CD4-positive, alpha-beta T cell treated with Interleukin-15 for 4 hours (primary cell): ENCODE measurements at regions not wholly inside any gene's neighbourhood (a gene's known extent, or its start where the extent isn't known, plus 50 kb on each side); places are given as distances from the start of the nearest gene placed in this dataset.

Experiments used
- DNase-seq: peaks from one replicate; pipeline ENCODE4 v3.0.0-alpha.2; 2020; ENCODE audit warnings: low spot score

DNA sequence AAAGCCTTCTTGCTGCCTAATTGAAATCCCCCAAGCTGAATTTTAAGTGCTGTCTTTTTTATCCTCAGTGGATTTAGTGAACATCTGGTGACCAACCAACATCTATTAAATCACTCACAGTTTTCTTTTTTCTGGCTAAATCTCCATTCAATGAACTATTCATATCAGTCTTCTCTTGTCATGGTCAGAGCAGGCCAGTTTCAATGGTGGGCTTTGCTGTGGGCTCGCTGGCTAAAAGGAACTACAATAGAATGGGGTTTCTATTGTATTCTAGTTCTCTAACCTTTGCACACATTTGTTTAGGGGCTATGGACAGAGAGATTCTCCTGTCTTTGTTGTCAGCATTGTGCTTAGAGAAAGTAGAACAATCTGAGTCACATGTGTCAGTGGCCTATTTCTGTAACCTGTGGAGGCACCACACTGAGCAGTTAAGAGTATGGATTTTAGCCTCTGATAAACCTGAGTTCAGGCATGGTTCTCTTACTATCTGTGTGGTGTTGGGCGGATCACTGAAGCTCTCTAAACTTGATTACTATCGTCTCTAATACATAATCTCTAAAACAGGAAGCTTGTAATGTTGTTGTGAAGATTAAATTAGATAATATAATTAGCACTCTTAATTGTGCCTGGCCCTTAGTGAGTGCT, 94.2 kb upstream of the CADM1 start:
- no peak for DNase-seq

DNA sequence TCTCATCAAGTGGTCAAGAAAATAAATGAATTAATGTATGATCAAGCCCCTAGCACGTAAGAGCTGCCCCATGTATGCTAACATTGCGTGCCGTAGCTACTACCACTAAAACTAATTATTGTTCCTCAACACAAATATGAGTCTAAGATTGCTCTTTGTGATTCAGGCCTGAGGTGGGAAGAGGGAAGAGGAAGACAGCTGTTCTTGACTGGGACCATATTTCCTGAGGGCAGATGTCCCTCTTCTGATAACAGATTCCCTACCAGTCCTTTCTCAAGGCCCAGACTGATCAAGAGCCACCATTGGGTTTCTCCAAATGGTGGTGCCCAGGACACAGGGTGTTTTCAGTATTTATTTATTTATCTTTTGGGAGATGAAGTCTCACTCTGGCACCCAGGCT, 87.2 kb upstream of the CADM1 start:
- no peak for DNase-seq

DNA sequence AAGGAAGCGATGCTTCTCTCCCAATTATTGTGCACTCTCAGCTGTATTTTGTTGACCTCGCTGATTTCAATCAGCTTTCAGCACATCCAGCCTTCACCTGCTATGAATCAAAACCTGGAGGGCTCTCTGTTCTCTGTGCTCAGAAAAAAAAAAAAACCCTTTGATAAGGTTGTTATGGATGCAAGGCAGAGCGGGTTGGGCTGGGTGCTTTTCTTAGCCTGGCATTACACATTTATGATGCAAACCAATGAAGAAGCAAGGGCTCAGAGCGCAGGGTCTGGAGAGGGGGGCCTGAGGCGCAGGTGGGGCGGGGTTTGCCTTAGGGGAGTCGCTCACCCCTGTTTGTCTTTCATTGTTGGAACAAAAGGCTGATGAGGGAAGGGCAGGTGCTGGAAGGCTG, 86.0 kb upstream of the CADM1 start:
- DNase-seq, result no peak

DNA sequence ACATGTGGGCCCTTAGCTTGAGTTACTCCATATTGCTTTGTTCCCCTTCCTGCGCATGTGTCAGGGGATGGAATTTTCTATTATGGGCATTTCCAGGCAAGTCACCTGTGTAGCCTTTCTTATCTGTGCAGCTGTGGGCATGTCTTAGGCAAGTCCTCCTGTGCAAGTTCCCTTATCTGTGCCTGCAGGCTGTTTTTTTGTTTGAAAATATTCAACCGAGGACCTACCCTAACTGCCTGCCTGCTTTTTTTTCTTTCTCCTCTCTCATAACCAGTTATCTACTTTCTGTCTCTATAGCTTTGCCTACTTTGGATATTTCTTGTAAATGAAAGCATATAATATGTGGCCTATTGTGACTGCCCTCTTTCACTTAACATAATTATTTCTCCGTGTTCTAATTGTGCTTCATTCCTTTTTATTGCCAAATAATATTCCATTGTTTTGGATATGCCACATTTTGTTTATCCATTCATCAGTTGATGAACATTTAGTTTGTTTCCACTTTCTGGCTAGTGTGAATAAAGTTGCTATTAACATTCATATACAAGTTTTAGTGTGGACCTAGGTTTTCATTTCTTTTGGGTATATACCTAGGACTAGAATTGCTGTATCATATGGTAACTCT, 83.6 kb upstream of the CADM1 start:
- no peak for DNase-seq

DNA sequence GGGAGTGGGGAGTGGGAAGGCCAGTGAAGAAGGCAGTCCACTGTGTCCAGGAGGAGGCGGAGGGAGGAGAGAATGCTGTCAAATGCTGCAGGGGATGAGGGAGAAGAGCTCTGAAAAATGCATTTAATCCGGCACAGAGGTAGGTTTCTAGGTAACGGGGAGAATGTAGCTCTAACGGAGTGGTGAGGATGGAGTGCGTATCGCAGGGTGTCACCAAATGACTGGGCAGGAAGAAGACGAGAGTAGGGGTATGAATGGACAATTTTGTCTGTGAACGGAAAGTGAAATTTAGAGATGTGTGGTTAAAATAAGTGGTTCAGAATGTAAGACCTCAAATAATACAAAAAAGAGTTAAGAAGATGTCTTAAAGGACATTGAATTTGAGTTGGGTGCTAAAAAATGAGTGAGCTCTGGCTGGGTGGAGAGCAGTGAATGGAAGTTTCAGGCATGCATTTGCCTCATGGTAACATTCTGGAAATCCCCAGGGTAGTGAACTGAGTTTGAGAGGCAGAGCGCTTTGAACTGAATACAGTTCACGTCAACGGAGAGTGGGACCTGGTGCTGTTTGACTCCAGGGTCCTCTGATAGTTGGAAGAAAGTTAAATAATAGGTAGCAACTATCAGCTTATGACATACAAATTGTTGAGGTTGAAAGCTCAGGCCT, 81.3 kb upstream of the CADM1 start:
- DNase-seq, result no peak

DNA sequence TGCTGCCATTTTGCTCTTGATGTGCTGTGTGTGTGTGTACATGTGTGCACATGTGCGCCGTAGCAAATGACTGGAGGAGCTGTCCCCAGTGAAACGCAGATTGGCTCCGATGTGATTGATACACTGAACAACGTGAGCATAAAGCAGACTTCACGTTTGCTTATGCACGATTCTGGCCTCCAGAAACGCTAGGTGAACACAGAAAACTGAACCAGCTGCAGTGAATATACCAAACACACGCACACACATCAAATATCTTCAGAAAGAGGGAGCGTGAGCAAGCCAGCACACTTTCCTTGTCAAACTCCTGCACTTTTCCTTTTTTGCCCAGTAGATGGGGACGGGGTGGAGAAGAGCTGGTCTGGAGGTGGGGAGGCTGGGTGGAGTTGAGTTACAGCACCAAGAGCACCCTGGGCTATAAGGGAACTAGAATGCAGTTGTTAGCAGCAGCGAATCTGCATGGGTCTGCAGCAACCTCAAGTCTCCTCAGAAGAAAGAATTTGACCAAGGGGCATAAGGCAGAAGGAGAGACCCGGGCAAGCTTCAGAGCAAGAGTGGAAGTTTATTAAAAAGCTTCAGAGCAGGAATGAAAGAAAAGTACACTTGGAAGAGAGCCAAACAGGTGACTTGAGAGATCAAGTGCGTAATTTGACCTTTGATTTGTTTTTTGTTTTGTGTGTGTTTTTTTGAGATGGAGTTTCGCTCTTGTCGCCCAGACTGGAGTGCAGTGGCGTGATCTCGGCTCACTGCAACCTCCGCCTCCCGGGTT, 77.8 kb upstream of the CADM1 start:
- DNase-seq, result no peak

DNA sequence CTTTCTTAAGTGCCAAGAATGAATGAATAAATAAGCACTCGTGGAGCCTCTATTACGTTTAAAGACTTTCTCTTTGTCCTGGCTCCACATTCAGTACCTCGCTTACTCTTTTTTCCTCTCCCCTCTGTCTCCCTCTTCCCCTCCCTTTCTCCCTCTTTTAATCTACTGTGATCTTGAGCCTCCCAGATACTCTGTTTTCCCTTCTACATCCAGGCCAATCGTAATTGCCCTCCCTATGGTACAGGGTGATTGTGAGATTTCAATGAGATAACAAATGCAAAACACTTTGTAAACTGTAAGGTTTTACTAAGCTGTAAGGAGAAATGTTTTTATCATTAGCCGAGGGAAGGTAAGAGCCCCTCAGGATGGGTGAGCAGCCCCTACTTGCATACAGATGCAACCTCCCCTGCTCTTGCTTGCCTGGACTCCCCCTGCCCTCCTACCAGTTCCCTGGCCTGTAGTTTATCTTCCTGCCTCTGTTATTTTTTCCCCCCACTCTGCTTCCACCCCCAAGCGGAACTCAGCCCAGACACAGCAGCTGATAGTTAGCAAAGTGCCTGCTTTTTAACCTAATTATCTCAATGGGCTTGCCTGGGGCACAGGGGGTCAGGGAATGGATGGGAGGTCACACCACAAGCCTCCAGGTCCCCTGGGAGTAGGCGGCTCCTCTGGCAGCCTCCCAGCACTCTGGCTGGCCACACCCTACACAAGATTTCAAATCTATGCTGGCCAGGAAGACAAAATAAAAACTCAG, 76.9 kb upstream of the CADM1 start:
- DNase-seq, result no peak

DNA sequence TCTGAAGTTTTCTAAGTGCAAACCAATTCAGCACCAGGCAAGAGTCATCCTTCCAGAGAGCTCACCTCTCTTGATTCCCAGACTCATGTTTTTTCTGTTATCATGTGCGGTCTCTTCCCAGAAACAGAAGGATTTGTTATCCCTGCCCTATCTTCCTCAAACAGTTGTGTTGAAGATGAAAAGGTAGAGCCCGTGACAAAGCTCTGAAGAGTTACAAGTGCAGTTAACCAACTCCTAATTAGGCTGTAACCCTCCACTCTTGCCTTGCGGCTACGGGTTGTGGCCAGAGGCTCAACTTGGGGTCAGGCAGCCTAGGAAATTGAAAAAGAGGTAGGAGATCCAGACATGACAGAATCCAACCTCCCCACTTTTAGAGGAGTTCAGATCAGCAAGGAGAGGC, 76.2 kb upstream of the CADM1 start:
- DNase-seq, result no peak

DNA sequence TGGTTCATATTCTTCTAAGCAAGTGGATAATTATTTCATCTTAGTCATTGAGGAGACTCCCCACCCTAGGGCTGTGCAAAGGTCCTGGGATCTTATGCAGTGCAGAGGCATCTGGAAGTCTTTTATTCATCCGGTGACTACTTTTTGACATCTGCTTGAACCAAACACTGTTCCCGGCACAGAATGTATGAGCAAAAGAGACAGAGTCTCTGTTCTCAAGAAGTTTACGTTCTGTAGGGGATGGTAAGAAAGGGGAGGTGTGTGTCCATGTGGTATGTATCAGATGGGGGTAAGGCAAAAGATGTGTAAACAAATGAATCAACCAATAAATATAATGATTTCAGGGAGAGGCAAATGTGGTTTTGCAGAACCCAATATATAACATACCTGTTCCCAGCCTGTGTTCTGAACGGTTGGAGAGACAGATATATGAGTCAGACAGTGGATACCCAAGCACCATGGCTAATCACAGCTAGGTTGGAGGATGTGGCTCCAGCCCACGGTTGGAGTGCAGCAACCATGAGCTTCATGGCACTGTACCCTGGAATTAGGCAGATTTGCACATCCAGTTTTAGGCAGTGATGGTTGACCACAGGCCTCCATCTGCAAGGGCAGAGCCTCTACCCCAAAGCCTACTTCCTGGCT, 75.1 kb upstream of the CADM1 start:
- no peak for DNase-seq

DNA sequence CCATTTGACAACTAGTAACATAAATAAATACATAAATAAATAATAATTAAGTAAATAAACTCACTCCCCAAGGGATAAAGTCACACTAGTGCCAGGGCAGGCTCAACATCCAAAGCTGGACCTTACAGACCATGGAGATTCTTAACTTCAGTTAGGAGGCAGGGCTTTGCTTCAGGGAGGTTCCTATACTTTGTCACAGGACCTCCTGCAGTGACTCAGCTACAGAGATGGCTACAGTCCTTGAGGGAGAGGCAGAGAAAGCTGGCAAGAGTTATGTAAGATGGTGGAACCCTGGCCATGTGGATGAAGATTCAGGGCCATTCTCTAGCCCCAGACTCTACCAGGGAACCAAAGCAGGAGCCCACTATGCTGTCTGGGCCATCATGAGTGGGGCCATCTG, 74.1 kb upstream of the CADM1 start:
- no peak for DNase-seq

DNA sequence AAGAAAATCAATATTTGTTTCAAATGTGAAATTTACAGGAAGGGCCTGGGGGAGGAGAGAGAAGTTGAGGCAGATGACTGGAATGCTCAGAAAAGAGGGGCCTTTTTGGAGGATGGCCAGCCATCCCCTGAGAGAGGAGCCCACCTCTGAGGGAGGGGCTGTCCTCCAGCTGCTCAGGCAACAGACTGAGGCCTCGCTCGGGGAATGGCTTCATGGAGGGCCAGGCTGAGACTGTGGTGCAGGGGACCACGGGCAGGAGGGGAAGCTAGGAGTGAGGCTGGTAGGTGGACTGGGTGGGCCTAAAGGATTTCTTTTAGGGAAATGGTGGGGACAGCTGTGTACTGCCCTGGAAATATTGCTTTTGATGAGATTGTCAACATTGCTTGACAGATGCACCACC, 73.5 kb upstream of the CADM1 start:
- no peak for DNase-seq

DNA sequence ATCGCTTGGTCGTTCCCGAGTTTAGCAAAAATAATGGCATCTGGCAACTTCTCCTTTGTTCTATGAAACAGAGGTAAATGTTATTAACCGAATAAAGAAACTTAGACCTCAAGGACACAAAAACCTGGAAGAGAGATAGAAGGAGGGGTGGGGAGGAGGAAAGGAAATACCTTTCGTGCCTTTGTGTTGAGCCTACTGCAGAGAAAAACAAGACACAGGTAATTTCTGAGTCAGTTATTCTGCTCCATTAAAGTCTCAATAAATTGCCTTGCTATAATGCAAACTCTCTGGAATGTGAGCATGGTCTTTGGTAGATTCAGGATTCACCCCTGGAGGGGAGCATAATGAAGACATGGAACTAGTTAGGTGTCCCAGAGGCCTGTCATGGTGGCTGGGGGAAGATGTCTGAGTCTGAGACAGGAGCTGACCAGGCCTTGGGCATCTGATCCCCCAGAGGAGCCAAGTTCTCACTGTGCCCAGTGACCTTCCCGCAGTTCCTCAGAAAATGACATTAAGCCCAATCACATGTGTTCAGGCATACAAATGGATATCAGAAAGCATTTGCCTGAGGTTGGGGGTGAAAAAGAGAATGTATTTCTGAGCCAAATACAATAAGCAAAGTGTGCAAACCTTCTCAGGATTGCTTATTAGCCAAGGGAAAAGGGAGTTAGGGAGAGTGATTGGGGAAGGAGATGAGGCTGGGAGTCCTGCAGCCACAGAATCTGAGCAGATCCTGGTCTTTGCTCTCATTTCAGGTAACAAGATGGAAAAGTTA, 72.6 kb upstream of the CADM1 start:
- DNase-seq, result no peak

DNA sequence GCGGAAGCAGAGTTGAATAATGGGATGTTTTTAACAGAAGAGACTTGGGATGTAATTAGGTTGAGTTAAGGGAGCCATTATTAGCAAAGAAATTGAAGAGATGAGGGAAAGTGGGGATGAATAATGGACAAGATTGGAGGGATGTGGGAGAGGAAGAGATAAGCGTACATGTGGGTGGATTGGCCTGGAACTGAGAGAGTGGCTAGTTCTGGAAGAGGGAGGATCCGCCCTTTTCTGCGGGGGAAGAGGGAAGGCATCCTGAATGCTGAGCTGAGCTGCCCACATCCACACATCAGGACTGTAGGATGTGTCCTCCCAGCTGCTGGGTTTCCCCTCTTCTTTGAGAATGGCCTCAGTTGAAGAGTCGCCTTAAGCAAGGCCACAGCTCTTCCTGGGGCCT, 68.3 kb upstream of the CADM1 start:
- no peak for DNase-seq

DNA sequence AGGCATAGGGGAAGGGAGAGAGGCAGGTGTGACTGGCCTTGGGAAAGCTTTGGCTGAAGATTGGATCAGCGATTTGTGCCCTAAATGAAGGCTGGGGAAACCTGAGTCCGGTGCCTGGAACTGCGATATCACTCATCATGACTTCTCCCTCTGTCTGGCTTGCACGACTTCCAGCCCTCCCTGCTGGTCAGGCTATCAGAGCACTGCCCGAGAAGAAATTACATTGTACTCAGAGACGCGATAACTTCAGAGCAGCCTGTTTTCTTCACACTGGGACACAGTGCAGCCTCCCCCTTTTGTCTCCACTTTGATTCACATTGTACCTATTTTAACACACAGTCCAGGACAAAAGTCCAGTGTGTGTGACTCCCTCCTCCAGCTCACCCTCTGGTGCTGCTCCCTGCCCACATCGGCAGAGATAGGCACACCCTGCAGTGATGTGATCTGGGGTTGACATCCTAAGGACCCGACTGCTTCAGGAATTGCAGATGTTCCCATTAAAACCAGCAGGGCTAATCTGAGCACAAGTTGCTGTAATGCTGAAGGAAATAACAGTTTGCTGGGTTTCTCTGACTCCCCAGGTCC, 62.1 kb upstream of the CADM1 start:
- DNase-seq, result no peak

DNA sequence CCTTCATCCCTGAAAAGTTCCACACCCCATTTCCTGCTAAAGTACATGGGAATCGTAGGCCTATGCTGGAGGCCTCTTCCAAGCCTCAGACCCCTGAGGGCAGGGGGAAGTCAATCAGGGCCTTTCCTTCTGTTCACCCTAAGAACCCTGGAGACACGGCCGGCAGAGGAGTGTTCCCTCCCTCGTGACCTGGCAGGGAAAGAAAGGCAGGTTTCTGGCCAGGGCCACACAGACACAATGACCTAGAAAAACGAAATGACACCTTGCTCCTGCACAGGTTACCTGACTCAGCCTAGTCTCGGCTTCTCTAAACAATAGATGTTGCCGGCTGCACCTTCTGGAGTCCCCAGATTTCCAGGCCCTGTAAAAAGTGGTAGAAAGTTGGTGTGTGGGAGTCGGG, 60.6 kb upstream of the CADM1 start:
- no peak for DNase-seq

DNA sequence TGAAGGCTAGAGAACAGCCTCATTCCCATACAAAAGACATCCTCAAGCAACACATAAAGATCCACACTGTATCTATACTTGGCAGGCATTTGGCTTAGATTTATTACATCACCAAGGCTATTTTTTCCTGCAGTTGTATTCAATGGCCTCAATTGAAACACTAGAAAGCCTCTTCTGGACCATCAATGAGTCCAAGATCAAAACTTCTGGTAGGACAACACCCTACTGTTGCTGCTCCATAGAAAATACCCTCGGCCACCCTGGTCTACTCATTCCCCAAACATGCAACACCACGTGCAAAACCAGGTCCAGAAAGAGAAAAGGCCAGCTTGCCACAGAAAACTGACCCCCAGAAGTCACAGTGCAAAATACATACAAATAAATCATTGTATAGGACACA, 56.9 kb upstream of the CADM1 start:
- no peak for DNase-seq

DNA sequence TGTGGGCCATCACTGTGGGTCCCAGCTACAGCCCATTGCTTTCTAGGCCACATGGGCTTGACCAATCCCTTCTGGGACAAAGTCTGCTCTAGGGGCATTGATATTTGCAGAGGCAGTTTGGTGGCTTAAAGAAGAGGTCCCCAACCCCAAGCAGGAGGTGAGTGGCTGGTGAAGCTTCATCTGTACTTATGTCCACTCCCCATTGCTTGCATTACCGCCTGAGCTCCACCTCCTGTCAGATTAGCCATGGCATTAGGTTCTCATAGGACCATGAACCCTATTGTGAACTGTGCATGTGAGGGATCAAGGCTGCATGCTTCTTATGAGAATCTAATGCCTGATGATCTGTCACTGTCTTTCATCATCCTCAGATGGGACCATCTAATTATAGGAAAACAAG, 54.4 kb upstream of the CADM1 start:
- no peak for DNase-seq

DNA sequence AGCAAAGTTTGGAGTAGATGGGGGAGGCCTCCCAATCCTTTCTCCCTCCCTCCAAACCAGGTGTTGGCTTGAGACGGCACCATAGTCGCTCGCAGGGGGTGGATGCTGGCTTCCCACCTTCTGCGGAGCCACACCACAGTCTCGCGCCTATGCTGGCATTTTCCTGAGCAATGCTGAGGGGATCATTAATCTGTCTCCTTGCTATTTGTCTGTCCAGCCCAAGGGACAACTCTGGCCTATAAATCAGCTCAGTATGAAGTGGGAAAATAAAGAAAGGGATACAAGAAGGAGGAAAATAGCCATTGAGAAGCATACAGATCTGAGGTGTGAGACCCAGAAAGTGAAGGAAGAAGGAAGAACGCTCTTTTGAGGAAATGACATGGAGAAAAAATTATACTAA, 53.5 kb upstream of the CADM1 start:
- no peak for DNase-seq

DNA sequence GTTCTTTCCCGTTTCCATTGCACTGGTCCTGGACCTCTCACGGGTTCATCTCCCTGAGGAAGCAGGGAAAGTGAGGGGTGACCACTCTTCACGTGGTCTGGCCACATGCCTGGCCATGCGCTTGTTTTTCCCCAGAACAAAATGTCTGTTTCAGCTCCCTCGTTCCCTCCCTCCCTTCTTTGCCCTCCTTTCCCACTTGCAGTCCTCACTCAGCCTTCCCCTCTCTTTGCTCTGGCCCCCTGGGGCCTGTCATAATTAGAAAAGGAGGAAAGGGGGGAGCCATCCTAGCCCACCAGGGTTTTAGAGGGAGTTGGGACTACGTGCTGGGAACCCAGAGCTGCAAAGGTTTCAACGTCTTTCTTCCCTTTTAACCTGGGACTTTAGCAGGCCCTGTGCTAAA, 52.8 kb upstream of the CADM1 start:
- no peak for DNase-seq

DNA sequence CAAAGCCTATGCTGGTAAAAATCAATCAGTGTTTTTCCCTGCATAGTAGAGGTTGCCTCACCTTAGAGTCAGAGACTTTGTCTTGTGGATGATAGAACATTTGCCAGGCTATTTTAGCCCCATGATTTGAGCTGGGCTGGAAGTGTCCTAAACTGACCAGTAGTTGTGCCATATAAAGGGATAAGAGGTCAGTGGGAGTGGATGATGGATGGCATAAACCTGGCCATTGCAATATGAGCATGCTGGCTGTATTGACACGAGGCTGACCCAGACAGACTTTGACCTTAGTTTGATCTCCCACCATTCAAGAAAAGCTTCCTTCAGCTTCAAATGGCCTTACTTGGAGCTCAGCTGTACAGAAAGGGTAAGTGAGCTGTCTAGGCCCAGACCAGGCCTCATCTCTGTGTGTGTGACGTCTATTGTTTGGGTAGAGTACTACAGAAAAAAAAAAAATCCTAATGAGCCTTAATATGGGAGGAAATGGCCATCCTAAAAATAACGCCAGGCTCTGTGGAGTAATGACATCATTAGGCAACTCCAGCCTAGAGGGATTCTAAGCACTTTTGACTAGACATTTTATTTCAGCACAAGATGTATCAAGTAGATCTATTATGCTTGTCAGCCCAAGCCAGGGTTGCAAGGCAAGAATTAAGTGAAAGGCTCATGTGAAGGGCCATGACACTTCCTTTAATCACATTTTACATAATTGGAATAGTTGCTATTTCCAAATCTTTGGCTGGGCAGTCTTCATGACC, 51.3 kb upstream of the CADM1 start:
- DNase-seq, result no peak
